Ramos (cell line): ENCODE measurements at regions not wholly inside any gene's neighbourhood (a gene's known extent, or its start where the extent isn't known, plus 50 kb on each side); places are given as distances from the start of the nearest gene placed in this dataset.

ENCODE experiments used
- in situ Hi-C: fragments of 300-500 bp; cut with MboI; formaldehyde crosslinking; loops from one replicate; pipeline ENCODE4 v1.14.3; 2022; ENCODE audit warnings: low sequenced_read_pairs; ENCODE audit not compliant: unreplicated experiment

DNA sequence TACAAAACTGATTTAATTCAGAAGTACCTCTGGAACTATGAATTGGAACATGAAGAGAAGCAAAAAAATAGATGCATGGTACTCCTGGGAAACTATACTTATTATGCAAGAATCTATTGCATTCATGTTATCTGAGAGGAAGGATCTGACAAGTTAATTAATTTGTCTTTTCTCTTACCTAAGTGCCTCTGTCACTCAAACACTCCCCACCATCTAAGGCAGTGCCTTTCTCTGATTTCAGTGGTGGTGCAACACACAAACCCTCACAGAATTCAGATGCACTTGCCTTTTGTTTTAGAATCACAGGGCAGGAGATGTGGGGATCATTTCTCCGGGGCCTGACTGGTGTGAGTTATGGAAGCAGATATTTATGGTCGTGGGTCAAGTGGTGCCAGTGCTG is 52.5 kb upstream of the C9orf72 start:
- in situ Hi-C loops = no loop called here

DNA sequence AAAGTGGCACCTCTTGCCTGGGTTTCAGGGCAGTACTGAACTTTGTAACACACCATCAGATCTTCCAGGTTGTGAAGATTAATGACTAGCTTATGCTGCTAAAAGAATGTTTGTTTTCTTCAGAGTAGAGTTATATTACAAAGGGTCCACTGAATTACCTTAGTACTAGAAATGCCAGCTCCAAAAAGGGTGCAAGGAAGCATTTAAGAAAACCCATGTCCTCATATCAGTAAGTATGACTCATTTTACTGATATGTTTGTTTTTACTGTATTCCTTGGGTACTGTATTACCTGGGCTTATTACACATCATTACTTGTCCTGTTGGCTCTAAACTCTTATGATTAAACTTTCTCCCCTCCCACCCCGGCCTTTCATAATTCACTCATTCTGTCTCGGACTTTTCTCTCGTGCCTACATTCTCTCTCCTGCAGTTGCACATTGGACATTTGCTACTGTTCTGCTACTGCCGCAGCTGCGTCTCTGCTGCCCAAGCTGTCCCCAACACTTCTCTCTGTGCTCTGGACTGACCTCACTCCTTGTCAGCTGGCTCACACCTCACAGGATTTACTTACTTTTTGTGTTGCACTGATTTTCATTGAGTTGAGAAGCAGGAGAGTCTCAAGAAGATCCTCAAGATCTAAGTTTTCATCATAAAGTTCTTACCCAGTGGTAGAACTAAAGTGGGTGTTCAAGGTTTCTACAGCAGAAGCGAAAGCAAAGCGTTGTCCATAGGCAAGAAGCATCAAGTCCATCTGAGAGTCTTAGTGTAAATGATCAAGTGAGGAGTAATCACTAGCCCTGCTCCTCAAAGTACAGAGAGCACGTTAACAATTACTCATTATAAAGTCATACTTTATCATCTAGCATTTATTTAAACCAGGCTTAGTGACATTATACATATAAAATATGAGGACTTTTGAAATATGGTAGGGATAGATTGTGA is 53.2 kb upstream of the C9orf72 start:
- in situ Hi-C loops = no loop called here

DNA sequence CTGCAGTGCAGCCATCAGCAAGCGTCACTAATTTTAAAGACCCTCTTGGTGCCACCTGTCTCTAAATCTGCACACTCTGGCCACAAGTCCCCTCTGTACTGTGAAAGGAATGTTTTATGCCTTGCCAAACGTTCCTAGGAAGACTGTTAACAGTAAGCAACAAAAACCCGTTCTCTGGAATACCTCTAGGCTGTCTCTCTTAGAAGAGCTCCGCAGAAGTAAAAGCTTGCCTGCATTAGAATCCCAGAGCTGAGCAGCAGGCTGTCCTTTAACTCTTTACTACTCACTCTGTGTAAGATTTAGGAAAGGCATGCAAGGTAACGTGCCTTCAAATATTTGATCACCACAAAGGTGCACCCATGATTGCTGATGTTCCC is 53.9 kb upstream of the C9orf72 start:
- in situ Hi-C loops = no loop called here

DNA sequence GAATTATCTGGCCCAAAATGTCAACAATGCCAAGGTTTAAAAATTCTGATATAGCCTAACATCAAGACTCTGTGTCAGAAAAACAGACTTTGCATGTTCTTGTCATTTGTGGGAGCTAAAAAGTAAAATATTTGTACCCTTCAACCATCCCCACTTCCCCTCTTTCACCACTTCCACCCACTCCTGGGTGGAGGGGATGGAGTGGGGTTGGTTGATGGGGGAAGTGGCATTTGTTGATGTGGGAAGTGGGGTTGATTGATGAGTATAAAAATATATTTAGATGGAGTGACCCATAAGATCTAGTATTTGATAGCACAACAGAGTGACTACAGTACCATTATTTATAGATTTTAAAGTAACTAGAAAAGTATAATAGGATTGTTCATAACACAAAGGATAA is 55.0 kb upstream of the C9orf72 start:
- in situ Hi-C loops = no loop called here

DNA sequence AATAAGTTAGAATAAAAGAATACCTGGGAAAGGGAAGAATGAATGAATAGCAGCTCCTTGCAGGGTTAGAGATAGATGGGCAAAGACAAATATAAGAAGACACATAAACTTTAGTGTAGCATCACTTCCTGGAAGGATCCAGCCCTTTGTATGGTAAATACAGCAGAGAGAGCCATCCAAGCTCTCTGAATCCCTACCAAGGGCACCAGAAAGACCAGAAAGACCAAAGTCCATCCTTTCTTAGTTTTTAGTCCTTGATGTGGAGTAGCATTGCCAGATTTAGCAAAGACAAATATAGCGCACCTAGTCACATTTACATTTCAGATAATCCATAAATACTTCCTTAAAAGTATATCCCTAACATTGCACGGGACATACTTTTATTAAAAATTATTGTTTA is 56.1 kb upstream of the C9orf72 start:
- in situ Hi-C loops = no loop called here

DNA sequence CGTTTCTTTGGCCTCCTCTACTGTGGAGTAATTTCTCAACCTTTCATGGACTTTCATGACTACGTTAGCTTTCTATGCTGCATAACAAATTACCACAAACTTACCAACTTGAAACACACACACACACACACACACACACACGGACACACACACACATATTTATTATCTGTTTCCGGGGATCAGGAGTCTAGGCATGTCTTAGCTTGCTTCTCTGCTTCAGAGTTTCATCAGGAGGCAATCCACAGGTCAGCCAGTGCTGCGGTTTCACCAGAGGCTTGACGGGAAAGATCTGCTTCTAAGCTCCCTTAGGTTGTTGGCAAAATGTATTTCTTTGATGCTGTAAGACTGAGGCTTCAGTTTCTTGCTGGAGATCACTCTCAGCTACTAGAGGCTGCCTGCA is 59.0 kb upstream of the C9orf72 start:
- in situ Hi-C loops = no loop called here

DNA sequence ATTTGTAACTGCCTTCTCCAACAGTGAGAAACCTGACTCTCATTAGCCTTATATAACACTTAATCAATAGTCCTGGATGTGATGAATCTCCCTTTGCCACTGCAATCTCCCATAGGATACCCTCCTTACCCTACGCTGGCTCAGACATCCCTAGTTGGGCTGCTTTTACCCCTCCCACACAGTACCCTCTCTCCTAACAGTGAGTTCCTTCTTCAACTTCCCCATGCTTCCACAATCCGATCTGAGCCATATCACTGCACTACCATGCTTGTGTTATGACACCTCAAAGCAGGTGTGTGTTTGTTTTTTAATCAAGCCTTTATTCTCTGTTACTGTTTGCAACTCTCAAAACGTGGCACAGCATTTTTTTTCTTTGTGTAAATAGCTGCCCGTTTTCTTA is 60.5 kb upstream of the C9orf72 start:
- in situ Hi-C loops = no loop called here

DNA sequence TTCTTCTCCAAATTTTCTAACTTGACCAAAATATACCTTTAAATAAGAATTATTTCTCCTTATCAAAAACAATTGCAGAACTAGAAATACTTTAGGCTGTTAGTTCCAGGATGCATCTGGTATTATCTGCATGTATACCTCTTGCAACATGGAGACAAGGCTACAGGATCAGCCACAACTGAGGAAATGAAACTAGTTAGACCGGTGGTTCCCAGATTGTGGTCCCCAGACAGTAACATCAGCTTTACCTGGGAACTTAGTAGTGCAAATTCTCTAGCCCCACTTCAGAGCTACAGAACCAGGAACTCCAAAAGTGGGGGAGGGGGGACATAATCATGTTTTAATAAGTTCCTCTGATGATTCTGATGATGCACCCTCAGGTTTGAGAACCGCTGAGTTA is 61.6 kb upstream of the C9orf72 start:
- in situ Hi-C loops = no loop called here

DNA sequence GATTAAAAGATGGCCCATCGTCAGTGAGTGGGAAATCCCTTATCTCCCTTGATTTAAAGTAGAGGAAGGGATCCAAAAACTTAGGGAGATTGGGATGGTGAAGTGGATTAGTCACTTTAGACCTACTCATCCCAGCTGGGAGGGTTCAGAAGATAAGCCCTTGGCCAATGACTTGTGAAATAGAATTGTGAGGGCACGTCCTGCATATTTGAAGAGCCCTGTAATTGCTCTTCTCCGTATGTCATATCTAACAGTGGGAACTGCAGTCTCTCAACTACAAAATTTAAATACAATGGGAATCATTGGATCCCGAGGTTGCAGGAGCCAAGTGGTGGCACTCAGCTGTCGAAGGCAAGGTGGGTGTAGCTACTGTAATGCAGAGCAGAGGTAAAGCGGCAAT is 65.4 kb upstream of the C9orf72 start:
- in situ Hi-C loops = no loop called here

DNA sequence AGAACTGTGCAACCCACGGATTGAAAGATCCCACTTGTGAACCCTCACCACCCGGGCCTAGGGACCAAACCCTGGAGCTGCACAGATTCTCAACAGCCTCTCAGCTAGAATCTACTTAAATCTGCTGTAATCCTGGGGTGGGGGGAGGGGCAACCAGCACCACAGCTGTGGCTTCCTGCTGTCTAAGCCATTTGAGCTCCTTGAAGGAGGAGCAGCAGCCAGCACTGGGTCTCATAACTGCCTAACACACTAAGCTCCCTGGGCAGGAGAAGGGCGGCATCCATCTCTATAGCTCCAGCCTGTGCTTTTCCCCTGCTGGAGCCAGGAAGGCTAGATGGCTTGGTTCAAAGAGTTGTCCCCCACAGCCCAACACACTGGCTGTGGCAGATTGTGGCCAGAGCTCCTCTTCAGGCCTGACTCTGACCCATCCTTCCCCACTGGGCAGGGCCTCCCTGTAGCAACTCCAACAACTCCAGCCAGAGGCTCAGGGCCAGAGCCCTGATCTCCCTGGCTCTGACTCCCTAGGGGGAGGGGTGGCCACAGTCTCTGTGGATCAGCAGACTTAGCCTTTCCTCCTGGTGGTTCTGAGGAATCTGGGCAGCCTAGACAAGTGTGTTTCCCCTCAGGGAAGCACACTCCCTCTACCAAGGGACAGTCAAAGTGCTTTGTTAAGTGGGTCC is 72.0 kb upstream of the C9orf72 start:
- in situ Hi-C loops = no loop called here

DNA sequence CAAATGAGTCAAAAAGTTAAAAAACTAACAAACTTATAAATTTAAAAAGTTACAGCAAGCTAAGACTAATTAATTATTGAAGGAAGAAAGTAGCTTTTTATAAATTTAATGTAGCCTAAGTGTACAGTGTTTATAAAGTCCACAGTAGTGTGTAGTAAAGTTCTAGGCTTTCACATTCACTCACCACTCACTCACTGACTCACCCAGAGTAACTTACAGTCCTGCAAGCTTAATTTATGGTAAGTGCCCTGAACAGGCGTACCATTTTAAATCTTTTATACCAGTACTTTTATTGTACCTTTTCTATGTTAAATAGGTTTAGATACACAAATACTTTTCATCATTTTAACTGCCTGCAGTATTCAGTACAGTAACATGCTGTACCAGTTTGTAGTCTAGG is 80.0 kb upstream of the C9orf72 start:
- in situ Hi-C loops = no loop called here

DNA sequence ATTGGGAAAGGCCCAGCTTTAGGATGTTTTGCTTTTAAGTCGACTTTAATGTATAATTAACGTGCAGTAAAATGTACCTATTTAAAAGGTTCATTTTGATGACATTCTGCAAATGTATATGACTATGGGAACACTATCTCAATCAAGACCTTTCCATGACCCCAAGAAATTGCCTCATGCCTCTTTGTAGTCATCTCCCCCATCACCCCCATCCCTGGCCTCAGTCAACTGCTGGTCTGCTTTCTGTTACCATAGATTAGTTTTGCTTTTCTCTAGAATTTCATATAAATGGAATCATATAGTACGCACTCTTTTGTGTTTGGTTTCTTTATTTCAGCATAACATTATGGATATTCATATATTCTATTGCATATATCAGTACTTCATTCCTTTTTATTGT is 80.7 kb upstream of the C9orf72 start:
- in situ Hi-C loops = no loop called here

DNA sequence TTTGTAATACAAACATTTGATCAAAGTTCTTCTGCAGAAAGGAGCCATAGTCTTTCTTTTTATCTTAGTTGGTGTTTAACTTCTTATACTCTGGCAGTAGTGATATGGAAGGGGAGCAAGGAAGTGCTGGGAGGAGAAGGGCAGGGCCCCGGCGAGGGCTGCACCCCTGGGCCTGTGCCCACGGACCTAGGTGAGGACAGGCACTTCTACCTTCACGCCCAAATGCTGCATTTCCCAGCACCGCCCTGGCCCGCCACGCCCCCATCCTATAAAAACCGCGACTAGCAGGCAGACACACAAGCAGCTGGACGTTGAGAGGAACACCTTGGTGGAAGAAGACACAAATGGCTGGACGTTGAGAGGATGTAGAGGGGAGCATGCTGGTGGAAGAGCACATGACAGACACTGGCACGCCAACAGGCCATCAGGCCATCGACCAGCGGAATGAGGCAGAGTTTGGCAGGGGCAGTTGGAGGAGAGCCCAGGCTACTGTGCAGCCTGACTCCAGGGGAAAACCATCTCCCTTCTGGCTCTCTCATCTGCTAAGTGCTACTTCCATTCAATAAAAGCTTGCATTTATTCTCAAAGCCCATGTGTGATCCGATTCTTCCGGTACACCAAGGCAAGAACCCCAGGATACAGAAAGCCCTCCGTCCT is 81.5 kb upstream of the C9orf72 start:
- in situ Hi-C loops = no loop called here

DNA sequence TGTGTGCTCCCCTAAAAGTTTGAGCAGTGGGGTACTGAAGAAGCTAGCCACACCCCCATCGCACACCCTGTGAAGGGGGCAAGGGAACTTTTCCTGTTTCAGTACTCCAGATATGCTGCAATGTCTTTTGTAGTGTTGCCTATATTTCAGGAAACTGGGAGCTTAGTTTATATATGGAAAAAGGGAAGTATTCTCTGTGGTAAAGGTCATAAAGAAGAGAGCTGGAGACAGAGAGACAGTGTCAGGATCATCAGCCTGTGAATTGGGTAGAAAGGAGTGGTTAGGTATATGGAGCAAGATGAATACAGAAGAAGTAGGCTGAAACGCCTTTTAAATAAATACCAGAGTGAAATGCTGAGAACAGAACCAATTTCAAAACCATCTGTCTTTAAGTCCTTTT is 82.2 kb upstream of the C9orf72 start:
- in situ Hi-C loops = no loop called here

DNA sequence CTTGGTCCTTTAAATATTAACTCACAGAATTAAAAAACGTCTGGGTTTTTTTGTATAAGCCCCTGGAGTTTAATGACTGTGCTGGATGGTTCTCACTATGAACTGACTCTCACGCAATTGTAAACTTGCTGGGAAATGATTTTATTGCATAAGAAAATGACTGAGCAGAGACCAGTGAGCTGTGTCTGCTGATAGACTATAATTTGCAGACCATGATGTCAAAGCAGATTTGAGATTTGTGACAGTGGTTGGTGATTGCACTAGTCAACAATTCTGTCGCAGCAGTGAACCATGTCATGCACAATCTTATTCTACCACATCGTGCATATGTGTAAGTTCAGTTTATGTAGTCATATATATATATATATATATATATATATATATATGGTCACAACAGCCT is 85.7 kb upstream of the C9orf72 start:
- in situ Hi-C loops = no loop called here

DNA sequence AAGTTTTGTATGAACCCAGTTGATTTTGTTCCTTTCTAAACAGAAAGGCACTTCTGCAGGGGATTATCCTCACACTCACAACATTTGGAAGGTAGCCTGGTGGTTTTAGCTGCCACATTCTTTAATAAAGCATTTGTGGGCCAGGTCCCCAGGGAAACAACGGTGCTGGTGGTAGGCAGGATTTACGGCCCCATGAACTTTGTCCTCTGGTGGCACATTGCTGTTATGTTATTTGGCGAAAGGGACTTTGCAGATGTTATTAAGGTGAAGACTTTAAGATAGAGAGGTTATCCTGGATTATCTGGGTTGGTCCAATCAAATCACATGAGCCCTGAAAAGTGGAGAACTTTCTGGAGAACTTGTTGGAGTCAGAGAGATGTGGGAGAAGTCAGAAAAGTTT is 86.3 kb upstream of the C9orf72 start:
- in situ Hi-C loops = no loop called here

DNA sequence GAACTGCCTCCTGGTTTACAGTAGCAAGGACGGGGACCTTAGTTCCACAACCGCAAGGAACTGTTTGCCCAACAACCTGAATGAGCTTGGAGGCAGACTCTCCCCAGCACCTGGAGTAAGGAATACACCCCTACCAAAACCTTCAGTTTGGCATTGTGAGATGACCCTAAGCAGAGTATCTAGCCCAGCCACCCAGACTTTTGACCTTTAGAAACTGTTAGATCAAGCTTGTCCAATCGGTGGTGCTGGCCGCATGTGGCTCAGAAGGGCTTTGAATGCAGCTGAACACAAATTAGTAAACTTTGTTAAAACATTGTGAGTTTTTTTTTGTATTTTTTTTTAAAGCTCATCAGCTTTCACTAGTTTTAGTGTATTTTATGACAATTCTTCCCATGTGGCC is 86.9 kb upstream of the C9orf72 start:
- in situ Hi-C loops = no loop called here

DNA sequence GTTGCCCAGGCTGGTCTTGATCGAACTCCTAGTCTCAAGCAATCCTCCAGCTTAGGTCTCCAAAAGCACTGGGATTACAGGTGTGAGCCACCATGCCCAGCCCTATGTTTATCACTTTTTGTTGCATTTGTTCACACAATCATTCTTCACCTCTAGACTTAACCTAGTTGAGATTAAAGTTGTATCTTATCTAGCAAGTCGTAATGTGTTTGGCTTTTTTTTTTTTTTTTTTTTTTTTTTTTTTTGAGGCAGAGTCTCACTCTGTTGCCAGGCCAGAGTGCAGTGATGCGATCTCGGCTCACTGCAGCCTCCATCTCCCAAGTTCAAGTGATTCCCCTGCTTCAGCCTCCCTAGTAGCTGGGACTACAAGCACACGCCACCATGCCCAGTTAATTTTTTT is 90.2 kb upstream of the C9orf72 start:
- in situ Hi-C loops = no loop called here

DNA sequence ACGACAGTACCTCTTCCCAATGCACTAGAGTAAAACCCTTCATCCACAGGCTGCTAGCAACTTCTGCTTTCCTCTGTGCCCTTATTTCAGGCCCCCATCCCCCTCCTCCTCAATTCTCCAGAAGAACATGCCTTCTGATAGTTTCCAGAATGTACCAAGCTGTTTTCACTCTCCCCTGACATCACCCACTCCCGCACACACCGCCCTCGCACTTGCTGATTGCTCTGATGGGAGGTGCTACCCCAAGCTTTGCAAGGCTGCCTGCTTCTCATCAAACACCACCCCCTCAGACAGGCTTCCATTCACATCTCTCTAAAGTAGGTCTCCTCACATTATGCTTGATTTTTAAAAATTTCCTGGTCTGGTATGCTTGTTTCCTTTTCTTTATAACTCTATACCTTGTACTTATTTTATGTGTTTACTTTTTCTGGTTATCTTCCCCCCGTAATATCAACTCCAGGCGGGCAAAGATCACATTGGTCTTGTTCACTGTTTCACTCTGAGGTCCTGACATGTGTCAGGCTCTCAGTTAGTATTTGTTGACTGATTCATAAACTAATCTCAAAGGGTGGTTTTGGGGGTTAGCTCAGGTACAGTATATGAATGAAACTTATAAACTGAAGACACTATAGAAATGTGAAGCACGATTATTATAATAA is 91.0 kb upstream of the C9orf72 start:
- in situ Hi-C loops = no loop called here

DNA sequence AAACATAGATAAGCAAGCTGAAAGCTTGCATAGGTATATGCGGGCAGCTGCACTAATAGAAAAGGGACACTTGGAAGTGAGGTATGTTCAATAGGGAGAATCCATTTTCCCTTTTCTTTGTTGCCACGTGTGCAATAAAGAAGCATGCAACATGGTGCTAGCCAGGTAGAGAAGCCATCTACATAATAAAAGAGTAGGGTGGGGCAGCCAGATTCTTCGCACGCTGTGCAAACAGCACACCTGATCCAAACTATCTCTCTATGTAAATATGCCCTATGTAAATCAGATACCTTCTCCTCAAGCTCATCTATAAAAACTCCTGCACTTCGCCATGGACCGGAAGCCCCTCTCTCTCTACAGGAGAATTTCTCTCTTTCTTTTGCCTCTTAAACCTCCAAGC is 91.9 kb upstream of the C9orf72 start:
- in situ Hi-C loops = no loop called here

DNA sequence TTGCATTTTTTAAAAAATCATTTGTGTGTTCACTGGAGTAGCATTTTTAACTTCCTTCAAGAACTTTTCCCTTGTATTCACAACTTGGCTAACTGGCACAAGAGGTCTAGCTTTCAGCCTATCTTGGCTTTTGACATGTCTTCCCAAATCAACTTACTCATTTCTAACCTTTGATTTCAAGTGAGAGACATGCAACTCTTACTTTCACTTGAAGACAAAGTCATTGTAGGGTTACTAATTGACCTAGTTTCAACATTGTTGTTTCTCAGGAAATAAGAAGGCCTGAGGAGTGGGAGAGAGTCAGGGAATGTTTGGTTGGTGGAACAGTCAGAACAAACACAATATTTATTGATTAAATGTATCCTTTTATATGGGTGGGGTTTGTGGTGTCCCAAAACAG is 95.0 kb upstream of the C9orf72 start:
- in situ Hi-C loops = no loop called here
